HG02884 (cell line): ENCODE measurements at regions not wholly inside any gene's neighbourhood (a gene's known extent, or its start where the extent isn't known, plus 50 kb on each side); places are given as distances from the start of the nearest gene placed in this dataset.
"Not testable (repeated sequence)": the region's sequence is repeated elsewhere in the genome, so short reads cannot be mapped to it uniquely, and the experiment has no call there.

Experiments used
- ATAC-seq: cut with Tn5 transposase; IDR thresholded peaks from one replicate; pipeline ENCODE4 v1.9.1; 2021; ENCODE audit warnings: mild to moderate bottlenecking, moderate library complexity; ENCODE audit not compliant: unreplicated experiment

DNA sequence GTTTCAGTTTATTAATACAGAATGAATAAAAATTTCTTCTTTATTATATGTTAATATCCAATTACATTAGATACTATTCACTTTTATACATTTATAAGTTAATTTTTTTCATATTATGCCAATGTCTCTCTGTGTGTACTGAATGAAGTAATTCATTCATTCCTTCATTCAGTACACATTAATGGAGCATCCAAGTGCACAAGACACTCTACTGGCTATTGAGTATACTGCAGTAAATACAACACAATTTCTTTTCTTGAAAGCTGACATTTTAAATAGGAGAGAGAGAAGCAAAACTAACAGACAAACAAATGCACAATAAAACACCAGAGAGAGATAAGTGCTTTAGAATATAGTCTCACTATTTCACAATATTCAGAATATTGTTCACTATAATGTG lies 1038.3 kb upstream of the SPRY2 start:
- ATAC-seq: no peak

DNA sequence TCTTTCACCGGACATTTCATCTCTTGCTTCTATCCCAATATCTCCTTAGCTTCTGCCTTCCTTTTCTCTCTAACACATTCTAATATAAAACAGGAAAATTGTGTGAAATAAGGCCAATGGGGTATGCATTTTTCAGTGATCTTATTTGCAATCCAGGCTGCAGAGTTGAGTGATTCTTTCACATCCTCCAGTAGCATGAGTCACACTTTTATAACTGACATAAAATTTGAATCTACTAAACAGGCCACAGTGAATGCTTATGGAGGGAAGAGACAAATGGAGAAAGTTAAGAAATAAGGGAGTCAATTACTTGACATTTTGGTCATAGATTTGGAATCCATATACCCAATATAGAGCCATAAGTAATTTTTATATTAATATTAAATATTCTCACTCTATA lies 1037.0 kb upstream of the SPRY2 start:
- no peak for ATAC-seq

DNA sequence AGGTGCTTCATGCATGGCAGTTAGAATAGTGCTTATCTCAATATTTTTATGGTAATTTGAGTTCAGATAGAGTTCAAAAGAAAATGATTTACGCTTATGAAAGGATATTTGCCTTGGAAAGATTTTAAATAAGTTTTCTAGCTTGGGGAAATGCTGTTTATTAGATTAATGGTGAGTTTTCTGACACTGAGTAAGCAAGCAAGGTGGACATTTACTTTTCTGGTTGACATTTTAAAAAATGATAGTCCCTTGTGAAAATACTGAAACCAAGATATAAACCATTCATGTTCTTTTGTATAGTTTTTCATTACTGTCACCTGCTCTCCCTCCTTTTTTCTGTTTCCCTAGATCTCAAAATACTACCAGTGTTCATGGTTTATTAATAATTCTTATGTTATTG lies 1034.8 kb upstream of the SPRY2 start:
- no peak for ATAC-seq

DNA sequence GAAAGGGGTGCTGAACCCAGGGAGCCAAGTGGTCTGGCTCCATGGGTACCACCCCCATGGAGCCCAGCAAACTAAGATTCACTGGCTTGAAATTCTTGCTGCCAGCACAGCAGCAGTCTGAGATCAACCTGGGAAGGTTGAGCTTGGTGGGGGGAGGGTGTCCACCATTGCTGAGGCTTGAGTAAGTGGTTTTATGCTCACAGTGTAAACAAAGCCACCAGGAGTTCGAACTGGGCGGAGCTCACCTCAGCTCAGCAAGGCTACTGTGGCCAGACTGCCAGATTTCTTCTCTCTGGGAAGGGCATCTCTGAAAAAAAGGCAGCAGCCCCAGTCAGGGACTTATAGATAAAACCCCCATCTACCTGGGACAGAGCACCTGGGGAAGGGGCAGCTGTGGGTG lies 1021.8 kb upstream of the SPRY2 start:
- not testable (repeated sequence) for ATAC-seq

DNA sequence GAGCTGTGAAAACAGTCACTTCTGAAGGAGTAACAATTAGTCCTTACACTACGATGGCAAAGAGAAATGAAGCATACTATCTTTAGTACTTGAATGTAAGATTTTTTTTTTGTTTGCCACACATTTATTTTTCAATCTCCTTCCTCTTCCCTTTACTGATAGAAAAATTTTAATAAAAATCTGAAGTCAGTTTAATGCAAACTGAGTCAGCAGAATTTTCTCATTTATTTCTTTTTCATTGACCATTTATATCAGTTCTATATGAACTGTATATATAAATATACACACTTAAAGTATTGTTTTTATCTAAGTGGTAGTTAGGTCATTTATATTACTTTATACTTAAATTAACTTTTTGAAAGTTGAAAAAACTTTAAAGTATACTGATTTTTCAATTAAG lies 1009.1 kb upstream of the SPRY2 start:
- no peak for ATAC-seq

DNA sequence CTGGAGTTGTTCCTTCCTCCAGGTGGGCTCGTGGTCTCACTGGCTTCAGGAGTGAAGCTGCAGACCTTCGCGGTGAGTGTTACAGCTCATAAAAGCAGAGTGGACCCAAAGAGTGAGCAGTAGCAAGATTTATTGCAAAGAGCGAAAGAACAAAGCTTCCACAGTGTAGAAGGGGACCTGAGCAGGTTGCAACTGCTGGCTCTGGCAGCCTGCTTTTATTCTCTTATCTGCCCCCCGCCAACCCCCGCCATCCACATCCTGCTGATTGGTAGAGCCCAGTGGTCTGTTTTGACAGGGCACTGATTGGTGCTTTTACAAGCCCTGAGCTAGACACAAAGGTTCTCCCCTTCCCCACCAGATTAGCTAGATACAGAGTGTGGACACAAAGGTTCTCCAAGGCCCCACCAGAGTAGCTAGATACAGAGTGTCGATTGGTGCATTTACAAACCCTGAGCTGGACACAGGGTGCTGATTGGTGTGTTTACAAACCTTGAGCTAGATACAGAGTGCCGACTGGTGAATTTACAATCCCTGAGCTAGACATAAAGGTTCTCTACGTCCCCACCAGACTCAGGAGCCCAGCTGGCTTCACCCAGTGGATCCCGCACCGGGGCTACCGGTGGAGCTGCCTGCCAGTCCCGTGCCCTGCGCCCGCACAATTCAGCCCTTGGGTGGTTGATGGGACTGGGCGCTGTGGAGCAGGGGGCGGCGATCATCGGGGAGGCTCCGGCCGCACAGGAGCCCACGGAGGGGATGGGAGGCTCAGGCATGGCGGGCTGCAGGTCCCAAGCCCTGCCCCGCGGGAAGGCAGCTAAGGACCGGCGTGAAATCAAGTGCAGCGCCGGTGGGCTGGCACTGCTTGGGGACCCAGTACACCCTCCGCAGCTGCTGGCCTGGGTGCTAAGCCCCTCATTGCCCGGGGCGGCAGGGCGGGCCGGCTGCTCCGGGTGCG lies 999.5 kb upstream of the SPRY2 start:
- ATAC-seq: not testable (repeated sequence)

DNA sequence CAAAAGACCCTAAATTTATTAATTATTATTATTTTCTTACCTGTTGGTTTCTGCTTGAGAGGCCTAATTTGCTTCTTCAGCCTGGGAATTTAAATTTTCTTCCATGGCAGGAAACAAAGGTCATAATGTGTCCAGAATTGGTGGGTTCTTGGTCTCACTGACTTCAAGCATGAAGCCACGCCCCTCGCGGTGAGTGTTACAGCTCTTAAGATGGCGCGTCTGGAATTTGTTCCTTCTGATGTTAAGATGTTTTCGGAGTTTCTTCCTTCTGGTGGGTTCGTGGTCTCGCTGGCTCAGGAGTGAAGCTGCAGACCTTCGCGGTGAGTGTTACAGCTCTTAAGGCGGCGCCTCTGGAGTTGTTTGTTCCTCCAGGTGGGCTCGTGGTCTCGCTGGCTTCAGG lies 998.7 kb upstream of the SPRY2 start:
- ATAC-seq: not testable (repeated sequence)

DNA sequence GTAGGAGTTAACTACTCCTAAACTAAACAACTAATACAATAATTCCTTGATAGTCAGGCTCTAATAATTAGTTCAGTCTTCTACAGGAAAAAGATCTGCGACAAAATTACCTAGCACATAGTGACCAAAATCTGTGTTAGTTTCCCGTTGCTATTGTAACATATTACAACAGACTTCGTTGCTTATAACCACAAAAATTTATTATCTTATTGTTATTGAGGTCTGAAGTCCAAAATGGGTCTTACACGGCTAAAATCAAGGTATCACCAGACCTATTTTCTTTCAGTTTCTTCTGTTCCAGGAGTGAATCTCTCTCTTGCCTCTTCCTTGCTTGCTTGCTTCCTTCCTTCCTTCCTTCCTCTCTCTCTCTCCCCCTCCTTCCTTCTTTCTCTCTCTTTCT lies 993.6 kb upstream of the SPRY2 start:
- ATAC-seq: no peak

DNA sequence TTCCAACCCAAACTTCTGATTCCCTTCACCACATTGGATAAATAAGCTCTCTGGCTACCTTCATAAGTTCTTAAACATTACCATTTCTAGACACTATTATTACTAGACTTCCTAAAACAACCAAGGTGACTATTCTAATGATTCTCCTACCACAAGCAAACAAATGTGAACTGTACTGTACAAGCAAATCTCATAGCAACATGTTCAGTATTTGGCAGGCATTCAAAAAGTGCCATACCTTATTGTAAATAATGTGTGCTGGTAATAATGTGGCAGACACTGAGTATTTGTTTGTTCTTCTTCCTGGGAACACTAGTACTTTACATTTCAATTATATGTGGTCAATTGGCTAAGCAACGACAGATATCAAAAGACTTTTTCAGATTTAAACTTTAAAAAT lies 986.0 kb upstream of the SPRY2 start:
- ATAC-seq: no peak

DNA sequence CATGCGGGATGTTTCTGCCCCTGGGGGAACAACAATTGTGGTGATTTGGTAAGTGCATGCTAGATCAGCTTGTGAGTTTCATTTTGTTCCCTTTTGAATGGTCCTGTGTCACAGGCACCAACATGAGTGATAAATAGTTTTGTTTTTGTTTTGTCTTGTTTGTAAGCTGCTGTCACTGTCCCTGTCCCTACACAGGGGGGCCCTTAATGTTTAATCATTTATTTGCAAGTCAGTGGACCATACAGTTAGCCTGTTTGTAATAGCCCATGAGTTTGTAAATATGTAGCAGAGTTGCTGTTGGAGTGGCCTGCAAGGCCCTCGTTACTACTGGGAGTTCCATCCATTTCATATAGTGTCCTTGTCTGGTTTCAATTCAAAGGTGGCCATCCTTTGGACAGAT lies 979.6 kb upstream of the SPRY2 start:
- ATAC-seq: no peak

DNA sequence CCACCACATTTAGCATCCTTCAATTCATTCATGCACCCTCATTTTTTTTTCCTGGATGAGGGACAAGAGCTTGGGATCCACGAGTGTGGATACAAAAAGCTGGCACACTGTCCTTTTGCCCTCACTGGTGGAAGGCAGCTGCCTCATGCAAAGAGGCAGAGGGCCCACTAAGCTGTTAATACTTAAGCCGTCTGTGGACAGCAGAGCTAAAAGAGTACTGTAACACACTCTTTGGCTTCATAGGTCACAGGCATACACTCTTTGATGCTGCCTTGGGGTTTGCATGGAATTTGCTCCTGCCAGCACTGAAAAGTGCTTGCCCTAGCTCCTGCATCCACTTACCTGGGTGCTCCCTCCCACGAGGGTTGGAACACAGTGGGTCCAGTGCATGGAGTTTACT lies 978.4 kb upstream of the SPRY2 start:
- no peak for ATAC-seq

DNA sequence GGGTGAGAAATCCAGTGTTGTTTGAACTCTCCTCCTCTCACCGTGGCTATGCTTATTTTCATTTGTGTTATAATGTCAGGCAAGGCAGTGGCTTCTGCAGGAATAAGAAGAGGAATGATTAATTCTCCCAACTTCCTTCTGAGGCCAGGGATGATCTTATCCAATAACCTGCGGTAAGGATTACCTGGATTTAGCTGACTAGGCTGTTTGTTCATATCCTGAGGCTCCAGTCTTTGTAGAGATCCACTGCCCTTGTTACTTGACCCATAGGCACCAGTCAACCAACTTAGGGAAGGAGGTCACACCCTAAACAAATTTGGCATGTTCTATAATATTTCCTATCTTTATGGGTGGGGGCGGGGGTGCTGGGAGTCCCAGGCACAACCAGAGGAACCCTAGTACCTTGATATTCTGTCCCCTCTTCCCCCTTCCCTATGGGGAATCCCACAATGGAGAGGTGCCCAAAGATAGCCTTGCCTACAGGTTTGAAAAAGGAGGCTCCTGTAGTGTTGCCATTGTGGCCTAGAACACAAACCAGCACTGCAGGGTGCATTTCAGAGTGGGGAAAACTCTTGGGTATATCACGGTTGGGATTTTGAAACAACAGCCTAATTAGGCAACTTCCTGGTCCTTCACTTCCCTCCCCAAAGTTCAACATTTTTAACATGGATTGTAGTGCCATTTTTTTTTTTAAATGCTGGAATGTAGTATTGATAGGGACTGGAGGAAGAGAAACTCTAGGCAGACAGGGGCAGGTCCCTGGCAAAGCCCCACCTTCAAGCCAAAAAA lies 977.5 kb upstream of the SPRY2 start:
- no peak for ATAC-seq

DNA sequence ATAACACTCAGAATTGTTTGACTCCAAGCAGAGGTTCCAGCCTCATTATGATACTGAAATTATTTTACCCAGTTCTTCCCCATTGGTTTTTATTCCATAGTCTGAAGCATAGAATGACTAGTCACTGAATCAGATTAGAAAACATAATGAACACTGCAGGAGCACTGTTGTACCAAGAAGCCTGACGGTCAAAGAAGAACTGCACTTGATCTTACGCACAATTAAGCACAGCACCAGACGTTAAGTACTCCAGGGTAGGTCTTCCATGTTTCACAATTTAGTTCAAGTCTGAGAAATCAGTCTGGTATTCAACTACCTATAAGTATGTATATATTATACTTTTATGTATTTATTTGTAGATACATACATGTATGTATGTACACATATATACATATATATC lies 973.5 kb upstream of the SPRY2 start:
- ATAC-seq: no peak

DNA sequence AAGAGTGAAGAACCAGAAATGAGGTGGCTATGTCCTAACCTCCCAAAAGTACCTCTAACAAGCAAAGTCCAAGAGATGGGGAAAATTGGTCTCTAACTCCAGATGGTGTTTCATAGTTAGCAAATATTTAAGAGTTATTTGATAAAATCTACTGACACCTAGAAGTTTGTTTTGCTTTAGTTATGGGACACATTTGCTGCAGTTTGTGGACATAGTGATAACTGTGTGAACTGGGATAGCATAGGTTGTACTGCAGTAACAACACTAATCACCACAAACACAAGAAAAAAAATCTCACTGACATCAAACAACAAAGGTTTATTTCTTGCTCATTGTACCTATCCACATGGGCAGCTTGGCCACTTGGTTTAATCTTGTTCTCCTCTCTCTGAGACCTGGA lies 965.0 kb upstream of the SPRY2 start:
- ATAC-seq: no peak

DNA sequence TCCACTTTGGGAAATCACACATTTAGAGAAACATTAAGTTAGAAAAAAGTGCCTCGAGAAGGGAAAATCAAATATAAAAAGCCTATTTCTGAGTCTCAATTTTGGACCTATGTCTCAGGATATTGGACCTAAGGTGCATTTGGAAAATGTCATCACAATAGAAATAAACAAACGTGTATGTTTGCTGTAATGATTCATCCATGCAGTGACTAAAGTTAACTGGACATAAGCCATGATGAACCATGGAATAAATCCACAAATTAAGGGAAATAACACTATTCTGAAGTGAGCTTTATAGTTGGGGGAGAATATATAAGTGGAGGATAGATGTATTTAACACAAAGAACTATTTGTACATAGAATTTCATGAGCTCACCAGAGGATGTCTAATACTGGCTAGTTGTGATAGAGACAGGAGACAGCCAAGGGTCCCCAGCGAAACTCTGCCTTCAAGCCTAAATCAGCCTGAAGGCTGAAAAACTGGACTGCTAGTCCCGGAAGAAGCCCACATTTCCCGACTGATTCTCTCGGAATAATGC lies 963.3 kb upstream of the SPRY2 start:
- ATAC-seq: no peak

DNA sequence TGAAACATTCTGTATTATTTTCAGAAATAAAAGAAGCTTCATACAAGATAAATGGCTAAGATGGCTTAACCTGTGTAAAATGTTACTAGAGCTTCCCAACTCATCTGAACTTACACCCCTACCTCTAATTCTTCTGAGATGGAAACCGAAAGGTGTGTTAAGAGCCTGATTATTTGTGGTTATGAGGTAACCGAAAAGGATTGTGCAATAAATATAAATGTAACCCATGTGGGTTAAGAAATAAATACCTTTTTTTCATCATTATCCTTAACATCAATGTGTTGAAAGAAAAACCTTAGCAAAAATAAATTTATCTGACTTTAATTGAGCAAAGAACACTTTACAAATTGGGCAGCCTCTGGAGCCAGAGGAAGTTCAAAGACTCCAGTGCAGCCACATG lies 961.8 kb upstream of the SPRY2 start:
- no peak for ATAC-seq

DNA sequence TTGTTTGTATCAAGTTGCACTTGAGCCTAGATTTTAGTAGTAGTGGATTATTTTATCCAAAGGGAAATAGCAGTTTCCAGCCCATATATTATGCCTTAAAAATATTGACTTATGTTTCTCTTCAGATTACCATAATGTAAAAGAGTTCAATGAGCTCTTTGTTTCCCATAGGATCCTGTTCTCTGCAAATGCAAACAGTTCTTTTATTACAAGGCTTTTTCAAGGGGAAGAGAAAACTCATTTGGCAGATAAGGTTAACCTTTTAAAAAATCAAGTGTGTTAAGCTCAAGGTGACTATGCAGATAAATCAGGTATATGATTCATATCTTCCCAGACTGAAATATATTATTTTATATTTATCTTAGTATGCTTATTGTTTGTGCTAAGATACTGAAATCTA lies 961.2 kb upstream of the SPRY2 start:
- no peak for ATAC-seq

DNA sequence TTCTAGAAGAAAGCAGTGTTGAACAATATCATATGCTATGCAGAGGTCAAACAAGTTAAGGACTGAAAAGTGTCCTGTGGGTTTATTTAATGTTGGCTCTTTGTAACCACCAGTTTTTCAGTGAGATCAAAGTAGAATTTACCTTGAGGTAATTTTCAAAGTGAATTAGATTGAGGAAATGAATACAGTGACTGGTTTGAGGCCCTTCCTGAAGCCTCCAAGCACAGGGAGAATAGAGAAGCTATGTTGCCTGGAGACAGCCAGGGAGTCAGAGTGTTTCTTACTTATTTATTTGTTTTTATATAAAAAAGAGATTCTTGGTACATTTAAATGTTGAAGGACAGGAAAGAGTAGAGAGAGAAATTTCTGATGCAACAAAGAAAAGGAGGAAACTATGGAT lies 954.3 kb upstream of the SPRY2 start:
- ATAC-seq: no peak

DNA sequence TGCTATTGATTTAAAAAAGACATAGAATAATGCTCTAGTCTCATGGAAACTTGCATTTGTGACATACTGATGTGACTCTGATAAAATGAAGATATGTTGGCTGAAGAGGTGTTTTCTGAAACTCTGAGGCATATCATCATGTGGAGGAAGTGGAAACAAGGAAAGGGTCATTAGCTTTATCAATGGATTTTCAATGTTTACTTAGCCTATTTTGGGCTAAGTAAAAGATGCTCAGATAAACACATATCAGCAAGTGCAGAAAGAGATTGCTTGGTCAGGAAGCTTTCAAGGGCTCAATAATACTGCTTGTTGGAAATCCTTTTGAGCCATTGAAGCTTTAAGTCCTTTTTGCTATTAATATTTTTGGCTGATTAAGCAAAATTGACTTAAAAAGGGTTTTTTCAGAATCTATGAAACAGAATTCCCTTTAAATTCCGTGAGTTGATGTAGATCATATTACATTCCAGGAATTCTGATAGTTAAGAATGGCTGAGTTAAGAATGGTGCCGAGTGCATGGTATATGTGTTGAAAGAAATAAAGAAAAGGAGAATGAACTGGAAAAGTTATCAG lies 952.8 kb upstream of the SPRY2 start:
- ATAC-seq: no peak

DNA sequence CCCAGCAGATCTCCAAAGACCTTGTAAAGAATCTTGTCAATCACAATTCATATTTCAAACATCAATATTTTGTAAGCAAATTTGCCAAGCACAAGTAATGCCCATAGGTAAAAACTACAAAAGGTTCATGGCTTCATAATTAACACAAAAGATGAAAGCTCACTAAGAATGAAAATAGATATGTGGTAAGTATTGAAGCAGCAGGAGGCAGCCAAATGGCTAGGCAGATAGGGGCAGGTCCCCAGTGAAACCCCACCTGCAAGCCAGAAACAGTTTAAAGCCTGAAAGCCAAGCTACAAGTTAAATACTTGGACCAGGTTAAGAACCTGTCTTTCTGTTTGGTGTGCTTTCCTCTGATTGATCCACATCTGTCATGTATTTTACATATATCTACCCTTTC lies 942.6 kb upstream of the SPRY2 start:
- no peak for ATAC-seq

DNA sequence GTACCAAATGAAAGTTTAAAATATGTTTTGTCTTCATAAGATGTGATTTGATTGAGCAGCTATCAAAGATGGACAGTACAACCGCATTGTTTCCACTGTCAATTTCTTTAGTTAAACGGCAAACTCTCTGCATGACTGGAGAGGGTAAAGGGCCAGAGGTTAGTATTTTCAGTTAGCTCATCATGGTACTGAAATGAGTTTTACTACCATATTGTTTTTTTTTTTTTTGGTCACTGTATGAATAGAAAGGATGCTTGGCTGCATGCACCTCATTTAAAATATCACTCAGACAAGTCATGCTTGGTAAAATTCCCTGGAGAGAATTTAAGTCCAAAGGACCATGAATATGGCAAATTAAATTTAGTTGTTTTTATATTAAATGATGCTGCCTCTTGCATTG lies 942.1 kb upstream of the SPRY2 start:
- ATAC-seq: no peak
